GM19035 (cell line): ENCODE measurements at regions not wholly inside any gene's neighbourhood (a gene's known extent, or its start where the extent isn't known, plus 50 kb on each side); places are given as distances from the start of the nearest gene placed in this dataset.

Source experiments
- ATAC-seq: cut with Tn5 transposase; IDR thresholded peaks from one replicate; pipeline ENCODE4 v1.9.1; 2021; ENCODE audit not compliant: unreplicated experiment

- ATAC-seq: no peak
These were observed 174.7 kb downstream of the DLEU7 start for GRCh38 chr13:50668691-50669271.

- ATAC-seq: no peak
These were observed 173.2 kb downstream of the DLEU7 start for GRCh38 chr13:50670272-50670671.

- ATAC-seq: no peak
These were observed 172.5 kb downstream of the DLEU7 start for GRCh38 chr13:50670847-50671496.

GRCh38 chr13:50671497-50671850, 172.0 kb downstream of the DLEU7 start:
- ATAC-seq: no peak

GRCh38 chr13:50672025-50672424, 171.5 kb downstream of the DLEU7 start:
- ATAC-seq: no peak

GRCh38 chr13:50675651-50676050, 167.8 kb downstream of the DLEU7 start:
- no peak for ATAC-seq

GRCh38 chr13:50676602-50677001, 166.9 kb downstream of the DLEU7 start:
- ATAC-seq: no peak

GRCh38 chr13:50677258-50677657, 166.2 kb downstream of the DLEU7 start:
- ATAC-seq: no peak

GRCh38 chr13:50677687-50678463, 165.6 kb downstream of the DLEU7 start:
- no peak for ATAC-seq

GRCh38 chr13:50678464-50679162, 164.9 kb downstream of the DLEU7 start:
- ATAC-seq: no peak

- ATAC-seq: no peak
These were observed 164.2 kb downstream of the DLEU7 start for GRCh38 chr13:50679321-50679720.

- ATAC-seq: no peak
These were observed 161.5 kb downstream of the DLEU7 start for GRCh38 chr13:50682002-50682401.

- ATAC-seq: no peak
These were observed 160.5 kb downstream of the DLEU7 start for GRCh38 chr13:50682966-50683365.

- ATAC-seq: no peak
These were observed 159.1 kb downstream of the DLEU7 start for GRCh38 chr13:50684366-50684765.

- no peak for ATAC-seq
These were observed 158.0 kb downstream of the DLEU7 start for GRCh38 chr13:50685491-50685890.

GRCh38 chr13:50685956-50686355, 157.5 kb downstream of the DLEU7 start:
- ATAC-seq: no peak

- ATAC-seq: no peak
These were observed 156.9 kb downstream of the DLEU7 start for GRCh38 chr13:50686551-50686950.

GRCh38 chr13:50687545-50687944, 155.9 kb downstream of the DLEU7 start:
- ATAC-seq: no peak

GRCh38 chr13:50690006-50690405, 153.5 kb downstream of the DLEU7 start:
- no peak for ATAC-seq

- ATAC-seq: no peak
These were observed 152.3 kb downstream of the DLEU7 start for GRCh38 chr13:50691176-50691680.

- no peak for ATAC-seq
These were observed 151.7 kb downstream of the DLEU7 start for GRCh38 chr13:50691681-50692263.
